Ovary (tissue), 3 donors: ENCODE measurements at regions not wholly inside any gene's neighbourhood (a gene's known extent, or its start where the extent isn't known, plus 50 kb on each side); places are given as distances from the start of the nearest gene placed in this dataset.

Experiments
- CTCF ChIP-seq, 3 donors: fragments of 450-650 bp in 2 of 3; fragments of 200-600 bp in 1 of 3; IDR thresholded peaks; one replicate each; pipeline versions ENCODE4 v1.5.1 to v1.8.0; 2016 to 2022; ENCODE audit warnings: antibody characterized with exemption in 3 of 3, mild to moderate bottlenecking in 1 of 3
- POLR2A ChIP-seq: fragments of 450-650 bp; IDR thresholded peaks from one replicate; pipeline ENCODE4 v1.6.1; 2017; ENCODE audit warnings: antibody characterized with exemption, mild to moderate bottlenecking, moderate library complexity
- donor health status: DM: no; HTN: no; CAD: no.

- TF ChIP-seq CTCF (IDR thresholded peaks at IDR 0.05) (no peak), POLR2A (no peak)
Measured at GRCh38 chr2:66301767-66302140, 133.2 kb upstream of the MEIS1 start.
